ENCODE measurements at regions not wholly inside any gene's neighbourhood (a gene's known extent, or its start where the extent isn't known, plus 50 kb on each side); places are given as distances from the start of the nearest gene placed in this dataset.

DNA sequence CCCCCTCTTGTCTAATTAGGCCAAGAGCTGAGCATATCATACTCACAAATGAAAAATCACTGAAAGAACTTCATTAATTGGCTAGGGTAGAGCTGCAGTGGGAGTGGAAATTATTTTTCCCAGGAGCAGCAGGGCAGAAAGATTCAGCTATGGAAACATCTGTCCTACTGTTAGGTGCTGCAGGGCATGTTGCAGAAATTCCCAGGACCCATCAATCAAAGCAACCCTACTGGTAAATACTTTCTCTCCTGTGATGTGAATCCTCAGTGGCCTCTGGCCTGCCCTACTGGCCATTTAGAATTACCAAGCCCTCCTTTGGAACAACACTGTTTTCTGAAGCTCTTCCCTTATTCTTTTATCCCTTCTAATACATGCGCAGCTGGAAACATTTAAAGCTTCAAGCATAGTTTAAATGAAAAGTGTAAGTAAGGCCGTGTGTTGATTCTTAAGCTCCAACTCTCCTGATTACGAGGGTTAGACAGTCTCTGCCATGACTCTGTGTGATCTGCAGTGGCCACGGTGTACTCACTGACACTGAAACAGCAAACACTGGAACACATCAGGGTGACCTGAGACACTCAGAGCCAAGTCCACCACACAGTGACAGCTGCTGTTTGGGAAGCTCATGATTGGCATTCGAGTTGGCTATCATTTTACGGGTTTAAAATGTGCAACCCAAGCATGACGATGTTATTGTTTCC lies 62.6 kb upstream of the TMCC3 start:
- DNase-seq: peak; percentile 66

GRCh38 chr12:94710933-94711332 lies 60.6 kb upstream of the TMCC3 start:
- no peak for DNase-seq

GRCh38 chr12:94707892-94708291 lies 57.5 kb upstream of the TMCC3 start:
- peak; percentile 95 for DNase-seq

DNA sequence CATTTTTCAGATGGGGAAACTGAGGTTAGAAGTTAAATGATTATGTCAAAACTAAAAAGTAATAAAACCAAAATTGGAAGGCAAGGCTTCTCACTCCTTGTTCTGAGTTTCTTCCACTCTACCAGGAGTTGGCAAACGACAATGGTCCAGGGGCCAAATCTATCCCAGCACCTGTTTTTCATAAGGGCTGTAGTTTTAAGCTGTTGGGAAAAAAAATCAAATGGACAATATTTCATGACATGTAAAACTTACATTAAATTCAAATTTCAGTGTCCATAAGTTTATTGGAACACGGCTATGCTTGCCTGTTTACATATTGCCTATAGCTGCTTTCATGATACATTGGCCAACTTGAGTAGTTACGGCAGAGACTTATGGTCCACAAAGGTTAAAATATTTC lies 56.7 kb upstream of the TMCC3 start:
- peak; percentile 58 for DNase-seq

- DNase-seq: no peak
Observed at GRCh38 chr12:94706250-94706661, 55.9 kb upstream of the TMCC3 start.

GRCh38 chr12:94705676-94706075 lies 55.3 kb upstream of the TMCC3 start:
- peak; percentile 51 for DNase-seq

- peak; percentile 71 for DNase-seq
Observed at GRCh38 chr12:94704452-94705306, 54.3 kb upstream of the TMCC3 start.

GRCh38 chr12:94702696-94703095 lies 52.3 kb upstream of the TMCC3 start:
- DNase-seq: no peak

DNA sequence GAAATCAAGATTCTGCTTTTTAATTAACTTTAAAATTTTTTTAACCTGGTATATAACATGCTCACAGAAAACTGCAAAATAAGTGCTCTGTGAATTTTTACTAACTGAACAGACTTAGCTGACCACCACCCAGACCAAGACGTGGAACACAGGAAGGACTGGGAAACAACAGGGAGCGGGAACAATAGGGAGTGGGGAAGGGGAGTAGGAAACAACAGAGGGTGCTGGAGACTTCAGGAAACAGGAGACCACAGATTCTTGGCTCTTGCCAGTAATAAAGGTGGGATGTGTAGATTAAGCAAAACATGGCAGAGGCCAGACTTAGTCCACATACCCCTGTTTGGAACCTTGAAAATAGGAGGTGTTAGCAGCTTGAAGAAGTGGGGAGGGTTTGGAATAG lies 51.4 kb upstream of the TMCC3 start:
- no peak for DNase-seq

GRCh38 chr12:94700662-94701061 lies 50.3 kb upstream of the TMCC3 start:
- no peak for DNase-seq
